Mucosa of descending colon (tissue), 3 donors: ENCODE measurements at regions not wholly inside any gene's neighbourhood (a gene's known extent, or its start where the extent isn't known, plus 50 kb on each side); places are given as distances from the start of the nearest gene placed in this dataset.

Experiments
- ATAC-seq: fragments of 200-7000 bp; cut with Tn5 transposase; one replicate; pipeline ENCODE4 v1.9.1; 2020; ENCODE audit warnings: mild to moderate bottlenecking, moderate library complexity
- DNase-seq, 3 donors: peaks; one replicate each; pipeline ENCODE4 v3.0.0-alpha.2; 2020
- H3K36me3 ChIP-seq: fragments of 200-600 bp; one replicate; pipeline ENCODE4 v1.8.0; 2021; ENCODE audit warnings: low read depth, mild to moderate bottlenecking
- H3K4me1 ChIP-seq: fragments of 200-600 bp; one replicate; pipeline ENCODE4 v1.8.0; 2021; ENCODE audit warnings: low read depth, mild to moderate bottlenecking
- H3K4me3 ChIP-seq: fragments of 200-600 bp; one replicate; pipeline ENCODE4 v1.8.0; 2021; ENCODE audit warnings: mild to moderate bottlenecking
- H3K9me3 ChIP-seq: fragments of 200-600 bp; one replicate; pipeline ENCODE4 v1.8.0; 2021; ENCODE audit warnings: mild to moderate bottlenecking
- CTCF ChIP-seq: fragments of 200-600 bp; IDR thresholded peaks from one replicate; pipeline ENCODE4 v1.8.0; 2022; ENCODE audit warnings: antibody characterized with exemption, mild to moderate bottlenecking
- intact Hi-C, 2 donors: fragments of 100-400 bp; cut with DNase I in 1 of 2; cut with micrococcal nuclease in 1 of 2; formaldehyde crosslinking; loops; one replicate each; pipeline versions ENCODE4 v1.11.0 to v1.11.1; 2022; cut with DNase I, micrococcal nuclease
- donor health status: DM: no; HTN: no; CAD: no; lungs with moderate emphysema.
- donor health status: DM: no; HTN: no; CAD: no.
- donor health status: DM: no; HTN: yes; CAD: no.

- intact Hi-C loops: no loop called here
- no peaks in the 10 kb centered on the region for H3K36me3 ChIP-seq
- no peak overlapping the region for H3K4me3 ChIP-seq
- no peak for TF ChIP-seq CTCF
- no peaks in the 10 kb centered on the region for H3K9me3 ChIP-seq
- no peak for ATAC-seq
- DNase-seq: no peak
- H3K4me1 ChIP-seq: no peaks in the 10 kb centered on the region
Measured at GRCh38 chr1:194538453-194538852, 1352.0 kb upstream of the B3GALT2 start.

- ATAC-seq: no peak
- Histone ChIP-seq H3K9me3 (no peaks in the 10 kb centered on the region), H3K4me1 (no peaks in the 10 kb centered on the region), H3K36me3 (no peaks in the 10 kb centered on the region), H3K4me3 (no peak overlapping the region)
- no peak for DNase-seq
- intact Hi-C loops: no loop called here
- TF ChIP-seq CTCF: no peak
Measured at GRCh38 chr1:194537521-194537920, 1351.1 kb upstream of the B3GALT2 start.

GRCh38 chr1:194535369-194535768 is 1349.0 kb upstream of the B3GALT2 start:
- intact Hi-C loops: no loop called here
- no peak overlapping the region for H3K4me3 ChIP-seq
- H3K9me3 ChIP-seq: no peaks in the 10 kb centered on the region
- H3K4me1 ChIP-seq: no peaks in the 10 kb centered on the region
- no peak for TF ChIP-seq CTCF
- no peak for DNase-seq
- H3K36me3 ChIP-seq: no peaks in the 10 kb centered on the region
- no peak for ATAC-seq

- Histone ChIP-seq H3K4me1 (no peaks in the 10 kb centered on the region), H3K9me3 (no peaks in the 10 kb centered on the region), H3K36me3 (no peaks in the 10 kb centered on the region), H3K4me3 (no peak overlapping the region)
- TF ChIP-seq CTCF: no peak
- ATAC-seq (no peak), DNase-seq (no peak)
- intact Hi-C loops: no loop called here
Measured at GRCh38 chr1:194534784-194535183, 1348.4 kb upstream of the B3GALT2 start.

GRCh38 chr1:194533641-194534040 is 1347.2 kb upstream of the B3GALT2 start:
- Histone ChIP-seq H3K4me3 (no peak overlapping the region), H3K4me1 (no peaks in the 10 kb centered on the region), H3K9me3 (no peaks in the 10 kb centered on the region), H3K36me3 (no peaks in the 10 kb centered on the region)
- no peak for TF ChIP-seq CTCF
- intact Hi-C loops: no loop called here
- DNase-seq (no peak), ATAC-seq (no peak)

- H3K4me1 ChIP-seq: no peaks in the 10 kb centered on the region
- intact Hi-C loops: no loop called here
- no peaks in the 10 kb centered on the region for H3K9me3 ChIP-seq
- TF ChIP-seq CTCF: no peak
- DNase-seq: no peak
- no peak overlapping the region for H3K4me3 ChIP-seq
- no peak for ATAC-seq
- no peaks in the 10 kb centered on the region for H3K36me3 ChIP-seq
Measured at GRCh38 chr1:194517567-194517966, 1331.2 kb upstream of the B3GALT2 start.
